NB4 (cell line): ENCODE measurements at regions not wholly inside any gene's neighbourhood (a gene's known extent, or its start where the extent isn't known, plus 50 kb on each side); places are given as distances from the start of the nearest gene placed in this dataset.

ENCODE experiments used
- DNase-seq: peaks from one replicate; pipeline ENCODE4 v3.0.0; 2010; ENCODE audit warnings: low read depth
- H3K4me3 ChIP-seq: one replicate; pipeline ENCODE4 v1.5.1; 2011; ENCODE audit warnings: mild to moderate bottlenecking, low read depth, low read length, moderate library complexity
- CTCF ChIP-seq: IDR thresholded peaks from one replicate; pipeline ENCODE4 v1.5.1; 2012; ENCODE audit warnings: low read depth, low read length
- MAX ChIP-seq: IDR thresholded peaks from 2 replicates; pipeline ENCODE4 v1.6.1; 2011; ENCODE audit warnings: low read depth, low read length
- MYC ChIP-seq: IDR thresholded peaks from 2 replicates; pipeline ENCODE4 v1.6.1; 2011; ENCODE audit warnings: low read depth, low read length
- POLR2A ChIP-seq: IDR thresholded peaks from 2 replicates; pipeline ENCODE4 v1.6.1; 2011; ENCODE audit warnings: mild to moderate bottlenecking; ENCODE audit not compliant: insufficient read length; ENCODE audit errors: extremely low read depth

GRCh38 chrX:107566604-107567262 is 61.6 kb upstream of the PRPS1 start:
- no peak overlapping the region for H3K4me3 ChIP-seq
- TF ChIP-seq MAX, result no peak
- no peak for TF ChIP-seq POLR2A
- no peak for TF ChIP-seq MYC
- no peak for TF ChIP-seq CTCF
- no peak for DNase-seq

- no peak for TF ChIP-seq MAX
- no peak for TF ChIP-seq CTCF
- TF ChIP-seq MYC, result no peak
- no peak for DNase-seq
- no peak overlapping the region for H3K4me3 ChIP-seq
Observed at GRCh38 chrX:107567370-107567769, 60.9 kb upstream of the PRPS1 start.

GRCh38 chrX:107571296-107571998 is 56.9 kb upstream of the PRPS1 start:
- no peak overlapping the region for H3K4me3 ChIP-seq
- no peak for DNase-seq
- no peak for TF ChIP-seq MAX
- TF ChIP-seq CTCF, result no peak
- TF ChIP-seq MYC, result no peak
- TF ChIP-seq POLR2A, result no peak

- H3K4me3 ChIP-seq, result no peak overlapping the region
- no peak for DNase-seq
- no peak for TF ChIP-seq MYC
- TF ChIP-seq CTCF, result no peak
Observed at GRCh38 chrX:107573016-107573415, 55.3 kb upstream of the PRPS1 start.

GRCh38 chrX:107574054-107574683 is 54.1 kb upstream of the PRPS1 start:
- no peak for TF ChIP-seq CTCF
- no peak for TF ChIP-seq MAX
- no peak for TF ChIP-seq MYC
- no peak for TF ChIP-seq POLR2A
- no peak for DNase-seq
- H3K4me3 ChIP-seq, result no peak overlapping the region
